Activated CD4-positive, alpha-beta T cell treated with anti-CD3 and anti-CD28 coated beads, Interleukin-2, amount 10 ng/mL, durations not matched to agents 7 days and 5 days (primary cell): ENCODE measurements at regions not wholly inside any gene's neighbourhood (a gene's known extent, or its start where the extent isn't known, plus 50 kb on each side); places are given as distances from the start of the nearest gene placed in this dataset.
A peak's percentile ranks its signal among the peaks of the same experiment; 100 is the strongest.

Experiments used
- CTCF ChIA-PET: fragments of 350-600 bp; sonication (Branson Sonifier 250); formaldehyde crosslinking; loops from one replicate; lab custom pipeline; 2021; ENCODE audit warnings: antibody characterized with exemption; lab: Charles Lee
- POLR2A ChIA-PET: fragments of 350-600 bp; sonication (Branson Sonifier 250); formaldehyde crosslinking; loops from one replicate; lab custom pipeline; 2021; ENCODE audit warnings: antibody characterized with exemption; lab: Charles Lee
- DNase-seq: peaks from one replicate; pipeline ENCODE4 v3.0.0-alpha.2; 2020
- H3K27ac Mint-ChIP-seq: one replicate; pipeline ENCODE4 v1.8.0; 2021; ENCODE audit warnings: mild to moderate bottlenecking, moderate library complexity, mixed read lengths
- H3K27me3 Mint-ChIP-seq: one replicate; pipeline ENCODE4 v1.8.0; 2021; ENCODE audit warnings: mixed read lengths
- H3K36me3 Mint-ChIP-seq: one replicate; pipeline ENCODE4 v1.8.0; 2021; ENCODE audit warnings: low read depth, mixed read lengths
- H3K4me1 Mint-ChIP-seq: one replicate; pipeline ENCODE4 v1.8.0; 2021; ENCODE audit warnings: mixed read lengths
- H3K4me3 Mint-ChIP-seq: one replicate; pipeline ENCODE4 v1.8.0; 2021; ENCODE audit warnings: mild to moderate bottlenecking, moderate library complexity, mixed read lengths
- H3K9me3 Mint-ChIP-seq: one replicate; pipeline ENCODE4 v1.8.0; 2021; ENCODE audit warnings: mixed read lengths

DNA sequence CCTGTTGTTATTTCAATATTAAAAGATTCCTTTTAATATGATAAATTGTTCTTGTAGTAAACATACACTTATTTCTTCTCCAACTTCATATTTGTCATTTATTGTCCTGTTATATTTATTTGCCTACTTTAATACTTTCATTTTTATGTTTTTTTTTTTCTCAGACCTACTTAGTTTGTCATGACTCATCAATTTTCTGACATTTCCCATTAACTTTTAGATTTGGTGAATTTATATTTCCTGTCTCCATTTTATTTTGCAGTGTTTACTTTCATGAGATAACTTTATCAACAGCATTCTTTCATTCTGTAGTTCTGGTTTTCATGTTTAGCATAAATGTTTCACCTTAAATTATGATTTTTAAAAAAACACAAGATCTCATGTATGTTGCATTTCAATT lies 788.7 kb downstream of the EFNA5 start:
- Mint-ChIP-seq H3K9me3 (no peaks in the 10 kb centered on the region), H3K4me1 (no peaks in the 10 kb centered on the region), H3K4me3 (no peak overlapping the region), H3K27me3 (no peaks in the 10 kb centered on the region), H3K36me3 (no peaks in the 10 kb centered on the region), H3K27ac (no peak overlapping the region)
- ChIA-PET POLR2A (no interaction called here), CTCF (no interaction called here)
- no peak for DNase-seq

DNA sequence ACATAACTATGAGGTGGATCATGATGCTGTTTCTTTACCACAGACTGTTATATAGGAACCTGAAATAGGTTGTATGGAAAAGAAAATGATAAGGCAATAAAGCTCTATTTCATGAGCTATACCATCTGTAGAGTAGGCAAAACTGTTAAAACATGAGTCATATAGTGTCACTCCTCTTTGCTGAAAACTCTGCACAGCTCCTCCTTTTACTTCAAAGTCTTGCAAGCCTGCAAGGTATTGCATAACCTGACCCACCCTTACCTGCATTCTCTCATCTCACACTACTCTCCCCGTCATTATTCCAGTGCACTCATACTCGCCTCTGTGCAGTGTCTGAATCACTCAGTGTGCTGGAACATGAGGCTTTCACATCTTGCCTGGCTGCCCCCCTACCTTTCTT lies 790.1 kb downstream of the EFNA5 start:
- Mint-ChIP-seq H3K4me1 (no peaks in the 10 kb centered on the region), H3K27ac (no peak overlapping the region), H3K9me3 (peaks cover 6% of the 10 kb centered on the region), H3K36me3 (no peaks in the 10 kb centered on the region), H3K4me3 (no peak overlapping the region), H3K27me3 (no peaks in the 10 kb centered on the region)
- ChIA-PET CTCF (no interaction called here), POLR2A (no interaction called here)
- no peak for DNase-seq

DNA sequence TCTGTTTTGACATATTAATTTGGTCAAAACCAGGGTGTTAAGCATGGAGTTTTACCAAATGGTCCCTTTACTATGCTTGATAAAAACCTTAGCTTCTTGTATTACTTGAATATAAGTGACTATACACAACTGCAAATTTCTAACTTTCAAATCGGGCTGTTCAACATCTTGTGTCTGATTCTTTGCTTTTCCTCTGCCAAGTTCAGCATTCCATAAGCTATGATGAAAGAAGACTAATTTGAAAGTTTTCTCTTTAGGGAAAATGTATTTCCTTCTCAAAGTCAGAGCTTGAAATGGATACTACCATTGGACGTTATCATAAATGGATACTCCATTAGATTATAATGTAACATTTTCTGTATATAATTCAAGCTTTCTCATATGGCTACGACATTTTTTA lies 792.9 kb downstream of the EFNA5 start:
- H3K4me1 Mint-ChIP-seq: no peaks in the 10 kb centered on the region
- peaks cover 6% of the 10 kb centered on the region for H3K9me3 Mint-ChIP-seq
- DNase-seq: no peak
- no peak overlapping the region for H3K27ac Mint-ChIP-seq
- H3K27me3 Mint-ChIP-seq: no peaks in the 10 kb centered on the region
- ChIA-PET CTCF (no interaction called here), POLR2A (no interaction called here)
- no peak overlapping the region for H3K4me3 Mint-ChIP-seq
- no peaks in the 10 kb centered on the region for H3K36me3 Mint-ChIP-seq

DNA sequence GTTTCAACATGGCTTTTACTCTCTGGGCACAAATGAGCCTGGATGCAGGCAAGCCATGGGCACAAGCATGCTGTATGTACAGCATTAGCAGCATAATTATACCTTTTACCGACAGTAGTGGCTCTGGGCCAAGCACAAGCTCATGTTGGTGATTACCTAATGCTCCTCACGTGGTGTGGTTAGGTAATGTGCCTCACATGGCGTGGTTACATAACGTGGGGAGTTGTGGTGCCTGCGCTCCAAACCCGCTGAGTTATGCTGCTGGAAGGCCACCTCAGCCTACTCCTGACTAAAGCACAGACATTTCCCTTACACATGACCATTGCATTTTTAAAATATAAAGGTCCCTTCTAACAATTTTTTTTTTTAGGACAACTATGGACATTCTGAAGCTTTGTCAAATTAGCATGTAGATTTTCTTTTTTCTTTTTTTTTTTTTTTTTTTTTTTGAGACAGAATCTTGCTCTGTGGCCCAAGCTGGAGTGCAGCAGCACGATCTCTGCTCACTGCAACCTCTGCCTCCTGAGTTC lies 794.0 kb downstream of the EFNA5 start:
- no peak for DNase-seq
- Mint-ChIP-seq H3K9me3 (peaks cover 6% of the 10 kb centered on the region), H3K4me1 (no peaks in the 10 kb centered on the region), H3K36me3 (no peaks in the 10 kb centered on the region), H3K4me3 (no peak overlapping the region), H3K27me3 (no peaks in the 10 kb centered on the region), H3K27ac (no peak overlapping the region)
- CTCF ChIA-PET: no interaction called here
- POLR2A ChIA-PET: no interaction called here

DNA sequence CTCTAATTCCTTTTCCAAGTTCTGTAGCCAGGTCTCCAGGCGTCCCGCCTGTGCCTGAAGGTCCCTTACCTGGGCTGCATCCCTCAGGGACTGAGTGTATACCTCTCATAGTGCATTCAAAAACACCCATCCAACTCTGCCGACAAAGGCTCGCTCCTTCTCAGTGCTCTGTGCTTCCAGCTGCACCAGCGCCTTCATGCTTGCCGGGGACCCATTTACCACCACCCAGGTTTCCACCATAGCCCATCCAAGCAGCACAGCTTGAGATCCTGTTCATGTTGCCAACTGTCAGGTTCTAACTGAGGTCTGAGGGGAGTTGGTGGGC lies 794.5 kb downstream of the EFNA5 start:
- DNase-seq: no peak
- no peak overlapping the region for H3K27ac Mint-ChIP-seq
- H3K36me3 Mint-ChIP-seq: no peaks in the 10 kb centered on the region
- CTCF ChIA-PET: no interaction called here
- POLR2A ChIA-PET: no interaction called here
- H3K27me3 Mint-ChIP-seq: no peaks in the 10 kb centered on the region
- peaks cover 6% of the 10 kb centered on the region for H3K9me3 Mint-ChIP-seq
- H3K4me3 Mint-ChIP-seq: no peak overlapping the region
- H3K4me1 Mint-ChIP-seq: no peaks in the 10 kb centered on the region

DNA sequence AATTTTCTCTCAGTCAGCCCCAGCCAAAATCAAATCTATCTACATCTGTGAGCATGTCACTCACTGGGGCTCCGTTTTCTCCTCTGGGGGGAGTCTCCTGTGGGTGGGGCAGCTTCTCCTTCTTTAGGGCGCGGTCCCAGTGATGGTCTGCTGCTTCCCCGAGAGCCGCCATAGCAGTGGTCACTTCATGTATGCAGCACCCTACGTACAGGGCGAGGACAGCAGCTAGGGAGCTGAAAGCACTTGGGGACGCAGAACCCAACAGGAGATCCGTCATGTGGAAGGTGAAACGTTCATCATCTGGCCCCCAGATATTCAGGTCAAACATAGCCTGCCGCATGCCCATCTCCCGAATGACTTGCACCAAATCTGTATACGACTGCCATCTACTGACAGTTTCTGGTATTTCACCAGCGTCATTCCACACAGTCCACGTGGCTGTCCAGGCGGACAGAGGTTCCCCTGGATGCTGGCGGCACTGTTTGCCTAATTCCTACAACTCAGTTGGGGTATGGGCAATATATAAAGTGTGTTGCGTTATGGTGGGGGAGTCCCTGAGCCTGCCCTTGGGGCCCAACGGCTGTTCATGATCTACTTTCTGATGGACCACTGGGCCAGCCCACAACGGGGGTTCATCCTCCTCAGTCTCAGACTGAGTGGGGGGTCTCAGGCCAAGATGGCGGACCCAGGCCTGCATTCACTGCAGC lies 795.0 kb downstream of the EFNA5 start:
- Mint-ChIP-seq H3K4me1 (no peaks in the 10 kb centered on the region), H3K27me3 (no peaks in the 10 kb centered on the region), H3K36me3 (no peaks in the 10 kb centered on the region), H3K27ac (no peak overlapping the region), H3K9me3 (peaks cover 6% of the 10 kb centered on the region), H3K4me3 (no peak overlapping the region)
- ChIA-PET POLR2A (no interaction called here), CTCF (interaction anchor here (0.5 kb wide), 1 partner anchor 12 kb away, joined by 3 read pairs; no protein-coding TSS in a partner anchor)
- DNase-seq: peak; percentile 23

DNA sequence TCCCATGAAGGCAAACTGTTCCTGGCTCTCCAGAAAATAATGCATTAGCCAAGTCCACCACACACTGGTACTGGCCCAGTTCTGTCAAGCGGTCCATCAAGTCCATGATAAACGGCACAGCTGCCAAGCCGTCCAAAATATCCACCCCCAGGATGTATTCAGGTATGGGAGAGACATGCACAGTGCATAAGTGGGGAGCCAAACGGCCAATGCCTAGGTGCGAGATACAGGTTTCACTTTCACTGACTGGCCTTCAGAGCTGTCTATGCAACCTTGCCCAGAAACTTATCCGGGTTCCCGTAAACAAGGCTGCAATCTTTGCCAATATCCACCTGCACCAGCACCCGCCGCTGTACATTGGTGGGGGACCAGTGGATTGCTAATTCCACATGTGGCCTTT lies 795.8 kb downstream of the EFNA5 start:
- Mint-ChIP-seq H3K9me3 (peaks cover 6% of the 10 kb centered on the region), H3K27ac (no peak overlapping the region), H3K4me3 (no peak overlapping the region), H3K4me1 (no peaks in the 10 kb centered on the region), H3K36me3 (no peaks in the 10 kb centered on the region), H3K27me3 (no peaks in the 10 kb centered on the region)
- ChIA-PET CTCF (interaction anchor here (0.5 kb wide), 1 partner anchor 13 kb away, joined by 3 read pairs; no protein-coding TSS in a partner anchor), POLR2A (no interaction called here)
- no peak for DNase-seq

DNA sequence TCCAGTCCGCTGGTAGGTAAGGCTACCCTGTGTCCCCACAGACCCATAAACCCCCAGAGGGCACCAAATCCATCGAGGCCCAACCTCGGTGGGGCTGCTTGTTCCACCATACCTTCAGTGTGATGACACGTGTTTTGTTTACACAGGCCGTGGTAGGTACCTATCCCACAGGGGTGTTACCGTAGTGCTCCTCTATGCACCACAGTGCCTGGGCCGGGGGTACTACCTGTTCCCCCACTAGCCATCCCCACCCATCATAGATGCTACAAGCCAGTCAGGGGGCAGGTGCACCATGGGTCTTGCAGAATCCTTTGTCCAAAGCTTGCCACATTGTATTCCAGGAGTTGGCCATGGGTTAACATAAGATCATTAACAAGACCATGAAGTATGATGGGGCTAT lies 796.2 kb downstream of the EFNA5 start:
- CTCF ChIA-PET: no interaction called here

DNA sequence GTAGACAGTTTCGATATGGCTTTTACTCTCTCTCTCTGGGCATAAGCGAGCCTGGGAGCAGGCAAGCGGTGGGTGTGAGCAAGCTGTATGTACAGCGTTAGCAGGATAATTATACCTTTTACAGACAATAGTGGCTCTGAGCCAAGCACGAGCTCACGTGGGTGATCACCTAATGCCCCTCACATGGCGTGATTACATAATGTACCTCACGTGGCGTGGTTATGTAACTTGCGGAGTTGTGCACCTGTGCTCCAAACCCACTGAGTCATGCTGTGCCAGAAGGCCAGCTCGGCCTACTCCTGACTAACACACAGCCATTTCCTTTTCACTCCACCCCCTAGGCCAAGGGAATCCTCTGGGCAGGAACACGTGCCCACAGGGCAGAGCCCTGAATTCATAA lies 797.2 kb downstream of the EFNA5 start:
- H3K36me3 Mint-ChIP-seq: no peaks in the 10 kb centered on the region

More for the DNA sequence above, 796.2 kb downstream of the EFNA5 start:
- no peaks in the 10 kb centered on the region for H3K27me3 Mint-ChIP-seq
- DNase-seq: no peak
- no peaks in the 10 kb centered on the region for H3K36me3 Mint-ChIP-seq
- H3K4me3 Mint-ChIP-seq: no peak overlapping the region
- H3K4me1 Mint-ChIP-seq: no peaks in the 10 kb centered on the region
- POLR2A ChIA-PET: no interaction called here
- peaks cover 6% of the 10 kb centered on the region for H3K9me3 Mint-ChIP-seq
- H3K27ac Mint-ChIP-seq: no peak overlapping the region

DNA sequence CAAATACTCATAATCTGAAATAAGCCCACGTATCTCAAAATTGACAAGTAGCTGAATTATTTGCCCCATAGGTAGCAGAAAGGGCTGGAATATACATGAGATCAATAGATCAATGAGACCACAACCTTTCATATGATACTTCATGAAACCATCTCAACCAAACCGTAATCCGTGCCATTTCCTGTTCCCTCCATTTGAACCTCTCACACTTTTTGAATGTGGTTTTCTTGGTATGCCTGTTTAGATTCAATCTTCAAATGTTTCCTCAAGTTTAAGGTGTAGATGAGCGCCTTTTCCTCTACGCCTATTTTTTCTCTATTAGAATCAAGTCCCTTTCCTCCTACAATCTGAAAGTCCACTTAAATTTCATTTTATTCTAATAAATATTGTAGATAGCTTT lies 805.5 kb downstream of the EFNA5 start:
- ChIA-PET CTCF (no interaction called here), POLR2A (no interaction called here)
- H3K27ac Mint-ChIP-seq: no peak overlapping the region
- H3K9me3 Mint-ChIP-seq: peaks cover 9% of the 10 kb centered on the region
- H3K4me3 Mint-ChIP-seq: no peak overlapping the region
- H3K4me1 Mint-ChIP-seq: peaks cover 5% of the 10 kb centered on the region
- no peaks in the 10 kb centered on the region for H3K36me3 Mint-ChIP-seq
- DNase-seq: no peak
- H3K27me3 Mint-ChIP-seq: peaks cover 3% of the 10 kb centered on the region

More for the DNA sequence above, 797.2 kb downstream of the EFNA5 start:
- H3K4me1 Mint-ChIP-seq: no peaks in the 10 kb centered on the region
- H3K4me3 Mint-ChIP-seq: no peak overlapping the region
- H3K27ac Mint-ChIP-seq: no peak overlapping the region
- CTCF ChIA-PET: no interaction called here
- POLR2A ChIA-PET: no interaction called here
- peaks cover 6% of the 10 kb centered on the region for H3K9me3 Mint-ChIP-seq
- no peak for DNase-seq
- H3K27me3 Mint-ChIP-seq: no peaks in the 10 kb centered on the region

DNA sequence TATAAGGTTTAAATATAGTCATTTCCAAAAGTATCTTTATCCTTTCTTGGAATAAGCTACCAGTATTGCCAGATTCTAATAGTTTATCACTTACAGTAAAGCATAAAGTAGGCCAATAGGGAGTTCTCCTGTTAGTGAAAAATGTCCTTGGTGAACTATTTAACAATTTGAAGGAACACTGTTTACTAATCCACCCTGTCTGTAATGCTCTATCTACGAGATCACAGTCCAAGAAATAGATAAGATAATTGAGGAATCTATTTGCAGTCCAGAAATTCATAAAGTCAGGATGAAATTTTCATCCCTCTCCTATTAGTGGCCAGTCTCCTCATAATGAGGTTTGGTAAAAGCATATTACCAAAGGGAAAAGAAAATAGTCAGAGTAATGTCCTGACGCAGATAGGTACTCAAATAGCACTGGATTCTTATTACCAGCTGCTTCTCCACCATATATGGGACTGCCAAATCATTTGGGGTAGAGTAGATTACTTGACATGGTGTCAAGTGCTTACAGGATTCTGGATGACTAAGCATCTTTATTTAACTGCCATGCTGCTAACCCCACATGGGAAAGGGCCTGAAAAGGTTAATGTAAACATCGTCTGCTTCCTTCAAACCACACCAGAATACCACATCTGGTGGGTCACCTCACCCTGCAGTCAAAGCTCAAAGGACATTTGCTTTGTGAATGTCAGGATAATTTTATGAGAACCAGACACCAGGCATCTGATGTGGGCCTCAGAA lies 808.1 kb downstream of the EFNA5 start:
- ChIA-PET CTCF (no interaction called here), POLR2A (no interaction called here)
- H3K27me3 Mint-ChIP-seq: peaks cover 3% of the 10 kb centered on the region
- no peak for DNase-seq
- H3K4me3 Mint-ChIP-seq: no peak overlapping the region
- no peak overlapping the region for H3K27ac Mint-ChIP-seq
- H3K4me1 Mint-ChIP-seq: peaks cover 5% of the 10 kb centered on the region
- no peaks in the 10 kb centered on the region for H3K36me3 Mint-ChIP-seq
- peaks cover 9% of the 10 kb centered on the region for H3K9me3 Mint-ChIP-seq

DNA sequence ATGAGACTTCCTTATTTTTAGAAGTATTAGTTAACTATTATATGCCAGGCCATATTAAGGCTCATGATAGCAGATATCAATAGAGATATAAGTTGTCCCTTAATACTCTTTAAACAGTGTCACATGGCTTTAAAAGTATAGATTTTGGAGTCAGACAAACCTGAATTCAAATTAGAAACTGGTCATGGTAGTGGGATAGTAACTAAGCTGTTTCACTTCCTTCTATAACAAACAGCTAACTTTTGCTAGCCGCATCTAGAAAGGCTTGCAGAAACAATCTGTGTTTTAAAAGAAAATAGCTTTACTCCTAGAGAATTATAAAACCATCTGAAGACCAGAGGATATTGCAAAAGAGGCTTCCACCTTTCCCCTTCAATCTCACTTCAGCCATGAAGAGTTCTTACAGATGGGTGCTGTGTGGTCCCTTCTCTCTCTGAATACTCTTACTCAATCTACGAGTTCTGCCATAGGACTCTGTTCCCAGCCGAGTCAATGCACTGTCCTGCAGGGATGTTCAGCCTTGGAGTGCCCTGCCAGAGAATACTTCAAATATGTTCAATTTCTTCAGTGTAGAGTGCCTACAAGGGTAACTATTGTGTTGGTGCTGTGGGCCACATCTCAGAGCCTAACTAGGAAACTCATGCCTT lies 810.2 kb downstream of the EFNA5 start:
- POLR2A ChIA-PET: no interaction called here
- H3K27me3 Mint-ChIP-seq: peaks cover 3% of the 10 kb centered on the region

DNA sequence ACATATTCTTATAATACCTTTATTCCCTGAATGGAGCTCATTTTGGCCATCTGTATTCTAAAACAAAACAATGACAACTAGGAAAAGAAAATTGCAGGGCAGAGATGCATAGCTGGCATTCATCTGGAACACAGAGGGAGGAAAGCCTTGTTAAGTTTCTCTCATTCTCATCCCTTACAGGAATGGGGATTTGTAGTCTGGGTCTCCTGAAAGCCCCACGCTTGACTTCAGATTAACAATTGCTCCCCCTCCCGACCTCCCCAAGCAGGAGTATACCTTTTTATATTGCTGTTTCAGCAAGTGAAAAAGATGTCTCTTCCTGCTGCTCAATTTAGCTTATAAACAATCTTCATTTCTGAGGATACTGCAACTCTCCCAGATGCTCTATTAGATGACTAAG lies 812.1 kb downstream of the EFNA5 start:
- CTCF ChIA-PET: no interaction called here
- H3K4me3 Mint-ChIP-seq: no peak overlapping the region

More for the DNA sequence above, 810.2 kb downstream of the EFNA5 start:
- H3K9me3 Mint-ChIP-seq: peaks cover 6% of the 10 kb centered on the region
- H3K27ac Mint-ChIP-seq: no peak overlapping the region
- CTCF ChIA-PET: no interaction called here
- H3K4me1 Mint-ChIP-seq: peaks cover 5% of the 10 kb centered on the region
- DNase-seq: no peak
- H3K4me3 Mint-ChIP-seq: no peak overlapping the region
- no peaks in the 10 kb centered on the region for H3K36me3 Mint-ChIP-seq

More for the DNA sequence above, 812.1 kb downstream of the EFNA5 start:
- POLR2A ChIA-PET: no interaction called here
- Mint-ChIP-seq H3K9me3 (no peaks in the 10 kb centered on the region), H3K36me3 (no peaks in the 10 kb centered on the region), H3K27me3 (no peaks in the 10 kb centered on the region), H3K27ac (no peak overlapping the region), H3K4me1 (no peaks in the 10 kb centered on the region)
- DNase-seq: no peak
